Neural progenitor cell (in vitro differentiated cells): ENCODE measurements at regions not wholly inside any gene's neighbourhood (a gene's known extent, or its start where the extent isn't known, plus 50 kb on each side); places are given as distances from the start of the nearest gene placed in this dataset.

ENCODE experiments used
- DNase-seq: peaks from one replicate; pipeline ENCODE4 v3.0.0-alpha.2; 2016; ENCODE audit warnings: low spot score
- H2AFZ ChIP-seq: fragments of 200-600 bp; sonication (generic); replicated peaks from 2 replicates; pipeline ENCODE4 v1.6.1; 2016; ENCODE audit warnings: antibody characterized with exemption
- H3F3A ChIP-seq: fragments of 200-600 bp; sonication (generic); 2 replicates; pipeline ENCODE4 v1.6.1; 2016; ENCODE audit warnings: antibody characterized with exemption, low read depth
- H3K27ac ChIP-seq: fragments of 200-600 bp; sonication (generic); 2 replicates; pipeline ENCODE4 v1.5.1; 2016; ENCODE audit warnings: mild to moderate bottlenecking
- H3K27me3 ChIP-seq: fragments of 200-600 bp; sonication (generic); 2 replicates; pipeline ENCODE4 v1.6.1; 2016; ENCODE audit warnings: mild to moderate bottlenecking, moderate library complexity
- H3K36me3 ChIP-seq: fragments of 200-600 bp; sonication (generic); 2 replicates; pipeline ENCODE4 v1.5.1; 2016
- H3K4me1 ChIP-seq: fragments of 200-600 bp; sonication (generic); 2 replicates; pipeline ENCODE4 v1.6.1; 2016; ENCODE audit warnings: mixed run types
- H3K4me2 ChIP-seq: fragments of 200-600 bp; sonication (generic); 2 replicates; pipeline ENCODE4 v1.6.1; 2016
- H3K4me3 ChIP-seq: fragments of 200-600 bp; sonication (generic); 2 replicates; pipeline ENCODE4 v1.5.1; 2016
- H3K79me2 ChIP-seq: fragments of 200-600 bp; sonication (generic); 2 replicates; pipeline ENCODE4 v1.6.1; 2016; ENCODE audit warnings: low read depth
- H3K9ac ChIP-seq: fragments of 200-600 bp; sonication (generic); 2 replicates; pipeline ENCODE4 v1.6.1; 2016
- H3K9me3 ChIP-seq: fragments of 200-600 bp; sonication (generic); 2 replicates; pipeline ENCODE4 v1.5.1; 2016; ENCODE audit warnings: low read depth
- H4K20me1 ChIP-seq: fragments of 200-600 bp; sonication (generic); 2 replicates; pipeline ENCODE4 v1.6.1; 2016; ENCODE audit warnings: low read depth
- H3K27ac Mint-ChIP-seq: 3 replicates; pipeline ENCODE4 v1.8.0; 2021; ENCODE audit warnings: mixed read lengths
- H3K27me3 Mint-ChIP-seq: 2 replicates; pipeline ENCODE4 v1.8.0; 2022; ENCODE audit warnings: low read depth, mild to moderate bottlenecking, inconsistent platforms, moderate library complexity, mixed read lengths; ENCODE audit not compliant: insufficient read depth
- H3K36me3 Mint-ChIP-seq: 3 replicates; pipeline ENCODE4 v1.8.0; 2021; ENCODE audit warnings: mixed read lengths
- H3K4me1 Mint-ChIP-seq: 3 replicates; pipeline ENCODE4 v1.8.0; 2021; ENCODE audit warnings: mixed read lengths
- H3K4me3 Mint-ChIP-seq: 3 replicates; pipeline ENCODE4 v1.8.0; 2021; ENCODE audit warnings: mild to moderate bottlenecking, moderate library complexity, mixed read lengths
- H3K9me3 Mint-ChIP-seq: 3 replicates; pipeline ENCODE4 v1.8.0; 2020; ENCODE audit warnings: mixed read lengths
- CTCF ChIP-seq: fragments of 200-600 bp; sonication (generic); IDR thresholded peaks from 2 replicates; pipeline ENCODE4 v1.5.1; 2017; ENCODE audit warnings: antibody characterized with exemption, mild to moderate bottlenecking
- EZH2 ChIP-seq: fragments of 200-600 bp; sonication (generic); IDR thresholded peaks from 2 replicates; pipeline ENCODE4 v1.6.1; 2017; ENCODE audit warnings: antibody characterized with exemption, mild to moderate bottlenecking, moderate library complexity
- EZH2phosphoT487 ChIP-seq: fragments of 200-600 bp; sonication (generic); IDR thresholded peaks from 2 replicates; pipeline ENCODE4 v1.6.1; 2017; ENCODE audit warnings: antibody characterized with exemption

GRCh38 chr5:153135411-153135810, 355.1 kb upstream of the GRIA1 start:
- no peak overlapping the region for H2AFZ ChIP-seq
- H3K9ac ChIP-seq: no peak overlapping the region
- no peaks in the 10 kb centered on the region for H3K27me3 Mint-ChIP-seq
- no peaks in the 10 kb centered on the region for H3F3A ChIP-seq
- H4K20me1 ChIP-seq: no peaks in the 10 kb centered on the region
- H3K27ac ChIP-seq: no peak overlapping the region
- H3K36me3 Mint-ChIP-seq: no peaks in the 10 kb centered on the region
- H3K4me3 ChIP-seq: no peak overlapping the region
- H3K9me3 Mint-ChIP-seq: no peaks in the 10 kb centered on the region
- peaks cover 3% of the 10 kb centered on the region for H3K4me1 Mint-ChIP-seq
- TF ChIP-seq EZH2 (no peak), CTCF (no peak), EZH2phosphoT487 (no peak)
- no peak overlapping the region for H3K27ac Mint-ChIP-seq
- H3K27me3 ChIP-seq: no peaks in the 10 kb centered on the region
- H3K36me3 ChIP-seq: no peaks in the 10 kb centered on the region
- no peak overlapping the region for H3K4me3 Mint-ChIP-seq
- H3K4me2 ChIP-seq: no peak overlapping the region
- H3K79me2 ChIP-seq: no peaks in the 10 kb centered on the region
- no peaks in the 10 kb centered on the region for H3K9me3 ChIP-seq
- no peak for DNase-seq
- H3K4me1 ChIP-seq: peaks cover 3% of the 10 kb centered on the region

GRCh38 chr5:153136910-153137614, 353.4 kb upstream of the GRIA1 start:
- H3K4me3 ChIP-seq: no peak overlapping the region
- peak overlapping the region; percentile 57 for H2AFZ ChIP-seq
- H3K27ac Mint-ChIP-seq: no peak overlapping the region
- DNase-seq: no peak
- no peaks in the 10 kb centered on the region for H3K9me3 Mint-ChIP-seq
- TF ChIP-seq CTCF (no peak), EZH2phosphoT487 (no peak), EZH2 (no peak)
- H3K4me2 ChIP-seq: no peak overlapping the region
- no peaks in the 10 kb centered on the region for H3F3A ChIP-seq
- H3K36me3 ChIP-seq: no peaks in the 10 kb centered on the region
- H4K20me1 ChIP-seq: no peaks in the 10 kb centered on the region
- H3K27me3 ChIP-seq: no peaks in the 10 kb centered on the region
- H3K27me3 Mint-ChIP-seq: no peaks in the 10 kb centered on the region
- H3K4me1 Mint-ChIP-seq: peaks cover 3% of the 10 kb centered on the region
- no peak overlapping the region for H3K4me3 Mint-ChIP-seq
- H3K36me3 Mint-ChIP-seq: no peaks in the 10 kb centered on the region
- H3K4me1 ChIP-seq: peaks cover 3% of the 10 kb centered on the region
- H3K27ac ChIP-seq: no peak overlapping the region
- no peak overlapping the region for H3K9ac ChIP-seq
- H3K79me2 ChIP-seq: no peaks in the 10 kb centered on the region
- no peaks in the 10 kb centered on the region for H3K9me3 ChIP-seq

GRCh38 chr5:153147891-153148623, 342.4 kb upstream of the GRIA1 start:
- no peak overlapping the region for H3K4me2 ChIP-seq
- H3K27me3 ChIP-seq: no peaks in the 10 kb centered on the region
- H3K27ac ChIP-seq: no peak overlapping the region
- peak overlapping the region; percentile 60 for H2AFZ ChIP-seq
- no peaks in the 10 kb centered on the region for H3K36me3 ChIP-seq
- no peaks in the 10 kb centered on the region for H3K27me3 Mint-ChIP-seq
- peaks cover 5% of the 10 kb centered on the region for H3K36me3 Mint-ChIP-seq
- no peaks in the 10 kb centered on the region for H3K4me1 Mint-ChIP-seq
- peaks cover 5% of the 10 kb centered on the region for H3K9me3 ChIP-seq
- no peaks in the 10 kb centered on the region for H3K4me1 ChIP-seq
- no peak overlapping the region for H3K4me3 ChIP-seq
- no peak overlapping the region for H3K4me3 Mint-ChIP-seq
- DNase-seq: peak; percentile 82
- peaks cover 17% of the 10 kb centered on the region for H3K9me3 Mint-ChIP-seq
- no peaks in the 10 kb centered on the region for H3K79me2 ChIP-seq
- TF ChIP-seq EZH2 (no peak), CTCF (peak; percentile 90), EZH2phosphoT487 (no peak)
- no peak overlapping the region for H3K27ac Mint-ChIP-seq
- no peaks in the 10 kb centered on the region for H3F3A ChIP-seq
- no peaks in the 10 kb centered on the region for H4K20me1 ChIP-seq
- H3K9ac ChIP-seq: no peak overlapping the region
